HG02610 (cell line): ENCODE measurements at regions not wholly inside any gene's neighbourhood (a gene's known extent, or its start where the extent isn't known, plus 50 kb on each side); places are given as distances from the start of the nearest gene placed in this dataset.

Experiments used
- ATAC-seq: cut with Tn5 transposase; IDR thresholded peaks from one replicate; pipeline ENCODE4 v1.9.1; 2021; ENCODE audit warnings: mild to moderate bottlenecking, moderate library complexity; ENCODE audit not compliant: unreplicated experiment

DNA sequence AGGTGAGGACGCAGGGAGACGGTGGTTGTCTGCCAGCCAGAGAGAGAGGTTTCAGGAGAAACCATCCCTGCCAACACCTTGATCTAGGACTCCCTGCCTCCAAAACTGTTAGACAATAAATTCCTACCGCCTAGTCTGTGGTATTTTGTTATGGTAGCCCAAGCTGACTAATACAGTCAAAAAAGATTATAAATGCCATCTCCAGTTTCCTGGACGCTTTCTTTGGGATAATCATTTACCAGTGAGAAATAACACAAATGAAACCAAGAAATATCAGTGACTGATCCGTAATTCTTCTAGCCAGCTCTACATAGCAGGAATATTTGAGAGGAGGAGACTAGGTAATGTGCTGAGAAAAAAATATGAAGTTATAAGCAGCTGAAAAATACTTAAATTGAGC, 707.8 kb upstream of the LMCD1 start:
- ATAC-seq = no peak

DNA sequence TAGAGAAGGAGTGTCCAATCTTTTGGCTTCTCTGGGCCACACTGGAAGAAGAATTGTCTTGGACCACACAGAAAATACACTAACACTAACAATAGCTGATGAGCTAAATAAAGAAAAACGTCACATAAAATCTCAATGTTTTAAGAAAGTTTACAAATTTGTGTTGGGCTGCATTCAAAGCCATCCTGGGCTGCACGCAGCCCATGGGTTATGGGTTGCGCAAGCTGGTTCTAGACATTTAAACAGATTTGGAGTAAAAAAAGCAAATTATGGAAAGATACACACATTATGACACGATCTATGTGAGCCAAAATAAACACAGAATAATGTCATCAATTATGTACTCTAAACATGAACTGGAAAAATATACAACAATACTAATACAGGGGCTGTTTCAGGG, 703.3 kb upstream of the LMCD1 start:
- ATAC-seq = no peak

DNA sequence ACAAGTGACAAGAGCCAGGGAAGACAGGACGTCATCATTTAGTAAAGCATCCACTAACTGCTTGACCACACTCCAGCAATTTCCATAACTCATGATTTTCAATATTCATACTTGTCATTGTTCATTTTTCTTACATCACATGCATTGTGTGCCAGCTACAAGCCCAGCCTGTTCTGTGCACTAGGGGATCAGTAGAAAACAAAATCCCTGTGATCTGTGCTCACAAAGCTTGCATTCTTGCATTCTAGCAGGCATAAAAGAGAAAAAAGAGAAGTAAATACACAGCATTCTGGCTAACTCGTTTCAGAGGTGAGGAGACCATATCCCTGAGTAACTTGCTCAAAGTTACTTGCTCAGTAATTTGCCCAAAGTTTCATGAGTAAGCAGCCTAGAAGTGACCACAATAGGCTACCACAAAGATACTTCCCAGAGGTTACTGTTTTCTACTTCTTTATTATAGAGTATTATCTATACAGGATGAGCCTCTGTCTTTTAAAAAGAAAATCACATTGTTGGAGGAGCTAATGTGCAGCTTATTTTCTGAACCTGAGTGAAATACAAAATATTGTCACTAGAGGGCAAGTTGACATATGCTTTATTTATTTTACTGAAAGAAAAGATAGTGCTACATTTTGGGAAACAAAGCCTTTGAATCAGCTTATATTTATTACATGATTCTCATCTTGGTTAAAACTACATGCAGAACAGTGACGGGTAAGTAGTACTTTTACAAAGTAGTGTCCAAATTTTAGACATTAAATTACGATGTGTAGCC, 701.4 kb upstream of the LMCD1 start:
- no peak for ATAC-seq

DNA sequence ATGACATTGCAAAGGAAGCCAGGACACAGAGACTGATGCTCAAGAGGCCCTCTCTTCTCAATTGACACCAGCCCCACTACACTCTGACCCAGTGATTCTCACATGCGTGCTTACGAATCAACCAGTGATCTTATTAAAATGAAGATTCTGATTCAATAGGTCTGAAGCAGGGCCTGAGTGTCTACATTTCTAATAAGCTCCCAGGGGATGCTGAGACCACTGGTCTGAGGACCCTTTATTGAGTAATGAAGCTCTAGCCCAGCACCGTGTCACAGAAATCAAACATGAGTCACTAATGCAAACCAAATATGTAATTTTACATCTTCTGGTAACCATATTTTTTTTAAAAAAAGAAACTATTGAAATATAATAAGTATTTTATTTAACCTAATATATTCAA, 689.1 kb upstream of the LMCD1 start:
- ATAC-seq = no peak

DNA sequence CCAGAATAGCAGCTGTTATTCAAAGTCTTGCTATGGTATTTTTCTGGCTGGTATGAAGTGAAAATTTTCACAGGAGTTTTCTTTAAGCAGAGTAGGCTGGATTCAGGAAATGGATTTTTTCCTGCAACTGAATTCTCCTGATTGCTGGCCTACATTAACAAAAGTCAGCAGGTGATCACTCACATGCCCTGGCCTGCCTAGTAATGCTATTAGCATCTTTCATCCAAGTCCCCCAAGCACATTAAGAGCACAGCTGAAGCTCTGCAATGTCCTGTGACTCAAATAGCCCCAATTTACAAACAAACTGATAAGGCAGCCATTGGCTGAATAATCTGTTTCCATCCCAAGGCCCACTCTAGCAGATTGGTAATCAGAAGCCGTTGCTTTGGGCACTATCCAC, 688.3 kb upstream of the LMCD1 start:
- no peak for ATAC-seq

DNA sequence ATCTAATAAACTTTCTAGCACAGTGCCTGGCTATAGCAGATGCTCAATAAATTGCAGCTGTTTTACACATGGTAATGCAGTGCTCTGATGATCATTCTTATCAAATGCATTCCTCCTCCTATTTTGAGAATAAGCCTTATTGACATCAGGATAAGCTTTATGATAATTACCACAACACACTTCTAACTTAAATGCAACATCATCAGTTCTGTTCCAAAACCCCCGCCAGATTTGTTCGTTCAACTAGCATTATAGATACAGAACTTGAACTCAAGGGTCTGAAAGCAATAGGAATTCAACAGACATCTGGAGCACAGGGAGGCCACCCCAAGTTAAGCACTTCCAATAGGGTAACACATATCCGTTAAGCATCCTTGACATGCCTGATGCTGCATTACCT, 684.4 kb upstream of the LMCD1 start:
- no peak for ATAC-seq

DNA sequence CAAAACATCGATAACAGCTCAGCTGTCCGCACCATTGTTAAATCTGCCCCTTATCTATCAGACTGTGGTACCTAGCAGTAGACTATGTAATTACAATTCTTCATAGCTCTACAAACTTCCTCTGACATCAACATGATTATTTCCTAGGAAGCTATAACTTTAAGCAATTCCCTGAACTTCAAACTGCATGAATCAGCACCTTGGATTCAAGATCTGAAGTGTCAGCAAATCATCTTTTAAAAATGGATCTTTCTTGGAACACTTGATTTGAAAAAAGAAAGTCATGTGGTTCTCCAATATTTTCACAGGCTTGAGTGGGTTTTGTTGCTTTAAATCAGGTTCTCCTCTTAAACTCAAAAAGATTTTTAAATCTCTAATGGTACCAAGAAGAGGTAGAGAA, 680.7 kb upstream of the LMCD1 start:
- ATAC-seq = no peak

DNA sequence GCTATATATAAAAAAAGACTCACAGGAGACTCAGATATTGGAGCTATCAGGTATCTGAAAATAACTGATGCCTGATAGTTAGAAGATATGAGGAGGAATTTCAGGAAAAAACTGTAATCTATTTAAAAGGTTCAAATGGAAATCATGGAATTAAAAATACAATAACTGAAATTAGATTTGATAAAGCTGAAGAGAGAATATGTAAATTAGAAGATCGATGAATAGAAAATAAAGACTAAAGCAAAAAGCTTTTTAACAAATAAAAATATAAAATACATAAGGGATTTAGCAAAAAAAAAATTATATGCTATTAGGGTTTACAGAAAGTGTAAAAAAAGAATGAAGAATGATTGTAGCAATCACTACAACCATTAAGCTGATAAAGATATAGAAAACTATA, 679.8 kb upstream of the LMCD1 start:
- no peak for ATAC-seq

DNA sequence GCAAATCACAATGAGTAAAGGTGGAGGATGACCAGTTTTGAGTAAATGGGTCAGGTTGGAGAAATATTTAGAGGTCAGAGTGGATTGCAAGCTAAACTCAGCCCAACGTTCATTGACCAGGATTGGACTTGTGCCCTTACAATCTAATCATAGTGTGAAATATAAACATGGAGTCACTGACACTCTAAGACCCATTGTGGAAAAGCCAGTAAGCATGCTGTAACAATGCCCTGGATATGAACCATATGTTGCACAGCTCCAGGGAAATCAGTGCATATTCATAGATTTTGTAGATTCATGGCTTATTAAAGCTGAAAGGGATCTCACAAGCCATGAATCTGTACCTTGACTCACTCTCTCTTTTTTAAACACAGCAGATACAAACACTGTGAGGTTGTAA, 660.2 kb upstream of the LMCD1 start:
- ATAC-seq = no peak

DNA sequence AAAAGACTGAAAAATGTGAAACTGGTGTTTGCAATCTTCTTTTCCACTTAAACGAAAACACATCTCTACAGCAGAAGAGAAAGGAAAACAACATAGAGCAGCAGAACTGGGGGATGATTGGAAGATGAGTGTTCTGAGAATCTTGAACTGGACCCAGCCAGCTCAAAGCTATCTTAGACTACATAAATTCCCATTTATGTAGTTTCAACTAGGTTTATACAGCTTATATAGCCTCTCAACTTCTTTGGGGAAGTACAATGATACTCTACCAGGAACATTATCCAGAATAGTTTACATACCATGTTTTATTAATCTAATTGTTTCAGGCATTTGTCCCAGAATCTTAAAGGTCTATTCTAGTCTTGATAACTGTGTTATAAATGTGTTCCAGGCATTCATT, 658.2 kb upstream of the LMCD1 start:
- ATAC-seq = no peak

DNA sequence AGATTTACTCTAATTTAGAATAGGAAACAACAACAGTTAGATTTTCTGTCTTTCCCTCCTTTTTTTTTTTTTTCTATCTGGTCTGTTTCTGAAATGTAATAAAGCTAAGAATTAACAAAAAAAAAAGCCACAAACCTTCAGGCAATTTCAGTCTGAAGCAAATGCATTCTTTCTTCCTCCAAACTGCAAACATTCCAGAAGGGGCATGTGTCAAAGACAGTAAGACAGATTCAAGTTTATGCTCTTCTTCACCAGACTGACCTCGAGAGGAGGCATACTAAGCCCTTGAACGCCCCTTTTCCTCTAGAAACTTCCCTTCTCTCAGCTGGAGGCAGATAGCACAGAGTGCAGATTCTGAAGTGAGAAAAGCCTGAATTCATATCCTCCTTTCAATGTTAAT, 654.6 kb upstream of the LMCD1 start:
- no peak for ATAC-seq

DNA sequence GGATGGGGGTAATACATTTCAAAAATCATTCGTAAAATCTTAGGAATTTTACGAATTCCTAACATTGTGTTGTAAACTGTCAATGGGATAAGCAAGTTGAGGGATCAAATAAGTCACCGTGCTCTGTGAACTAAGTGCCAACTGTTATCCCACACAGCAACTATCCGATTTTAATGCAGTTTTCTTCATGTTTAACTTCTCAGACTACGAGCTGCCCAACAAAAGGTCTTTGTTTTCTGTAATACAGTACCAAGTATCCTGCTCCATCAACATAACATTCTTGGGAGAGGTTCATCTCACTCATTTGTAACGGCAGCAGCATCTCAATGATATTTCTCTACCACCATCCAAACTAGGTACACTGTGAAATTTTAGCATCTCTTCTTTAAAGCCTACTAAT, 654.1 kb upstream of the LMCD1 start:
- no peak for ATAC-seq

DNA sequence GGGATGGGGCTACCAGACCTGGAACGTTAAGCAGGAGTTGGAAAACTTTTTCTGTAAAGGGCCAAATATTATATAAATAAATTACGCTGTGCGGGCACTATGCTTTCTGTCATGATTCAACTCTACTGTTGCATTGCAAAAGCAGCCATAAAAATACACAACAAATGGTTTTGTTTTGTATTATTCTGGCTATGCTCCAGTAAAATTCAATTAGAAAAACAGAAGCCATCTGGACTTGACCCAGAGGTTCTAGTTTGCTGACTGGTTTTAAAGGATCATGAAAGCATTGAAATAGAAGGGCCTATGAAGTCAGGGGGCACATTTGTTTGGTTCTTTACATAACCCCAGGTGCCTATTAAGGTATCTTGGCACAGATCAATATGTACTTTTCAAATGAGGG, 647.4 kb upstream of the LMCD1 start:
- no peak for ATAC-seq

DNA sequence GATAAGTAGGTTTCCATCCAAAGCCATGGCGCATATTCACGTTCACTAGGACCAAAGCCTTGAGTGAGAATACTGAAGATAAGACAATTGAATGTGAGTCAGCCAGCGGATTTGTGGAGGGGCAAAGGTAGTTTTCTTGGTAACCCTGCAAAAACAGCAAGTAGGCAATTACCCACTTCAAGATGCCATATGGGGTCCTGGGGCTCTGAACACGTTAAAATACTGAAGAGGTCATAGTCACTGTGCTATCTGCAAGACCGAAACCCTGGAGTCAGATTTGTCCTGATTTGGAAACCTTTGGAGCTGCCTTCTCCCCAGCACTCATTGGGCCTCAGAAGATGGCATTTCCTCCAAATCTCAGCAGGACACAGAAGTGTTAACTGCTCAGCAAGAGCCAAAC, 646.9 kb upstream of the LMCD1 start:
- no peak for ATAC-seq

DNA sequence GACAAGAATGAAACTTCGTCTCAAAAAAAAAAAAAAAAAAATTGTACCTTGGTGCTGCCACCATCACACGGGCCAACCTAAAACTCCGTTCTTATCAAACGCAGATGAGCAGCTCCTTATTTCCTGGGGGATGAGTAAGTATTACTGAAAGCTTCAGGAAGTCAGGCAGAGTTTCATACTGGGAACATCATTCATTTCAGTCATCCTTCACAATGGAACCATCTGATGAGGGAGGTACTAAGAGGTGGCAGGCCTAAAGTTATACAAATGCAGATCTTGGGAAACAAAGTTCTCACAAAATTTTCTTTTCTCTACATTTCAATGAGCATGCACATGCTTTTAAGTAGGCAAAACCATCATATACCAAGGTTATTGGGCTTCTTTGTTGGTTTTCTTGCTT, 636.0 kb upstream of the LMCD1 start:
- ATAC-seq = no peak

DNA sequence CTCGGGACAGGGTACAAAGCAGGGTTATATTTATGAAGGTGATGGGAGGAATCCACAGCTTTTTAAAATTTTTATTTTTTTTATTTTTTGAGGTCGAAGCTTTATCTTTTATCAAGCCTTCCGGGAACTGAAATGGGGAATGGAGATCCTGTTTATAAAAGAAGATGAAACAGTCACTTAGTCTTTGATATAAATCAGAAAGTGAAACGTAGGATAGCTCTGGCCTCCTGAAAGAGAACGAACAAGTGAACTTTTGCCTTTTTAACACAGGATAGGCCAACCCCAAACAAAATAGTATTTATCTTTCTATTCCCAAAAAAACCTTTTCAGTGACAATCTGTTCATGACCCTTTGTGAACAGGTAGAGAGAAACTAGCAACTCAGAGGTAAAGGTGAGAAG, 634.0 kb upstream of the LMCD1 start:
- no peak for ATAC-seq

DNA sequence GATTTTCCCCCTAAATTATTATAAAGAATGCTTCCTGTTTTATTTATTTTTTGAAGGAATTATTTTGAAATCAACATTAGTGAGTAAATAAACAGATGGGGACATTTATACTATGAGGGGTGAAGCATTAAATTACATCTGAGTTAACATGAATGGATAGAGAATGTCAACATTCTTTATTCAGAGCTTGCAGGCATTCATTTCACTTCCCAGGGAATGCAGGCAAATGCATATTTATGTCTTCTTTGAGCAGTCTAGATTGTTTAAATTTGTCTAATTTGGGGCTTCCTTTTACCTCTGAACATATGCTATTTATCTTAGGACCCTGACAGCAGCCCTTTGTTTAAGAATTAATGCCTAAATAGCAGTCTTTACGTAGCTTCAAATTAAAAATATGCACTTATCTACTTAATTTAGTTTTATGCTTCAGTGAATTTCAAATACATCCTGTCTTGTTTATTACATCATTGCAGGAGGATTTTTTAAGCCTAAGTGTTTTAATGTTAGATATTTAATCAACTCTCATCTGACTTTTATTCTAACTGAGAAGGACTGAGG, 630.5 kb upstream of the LMCD1 start:
- no peak for ATAC-seq

DNA sequence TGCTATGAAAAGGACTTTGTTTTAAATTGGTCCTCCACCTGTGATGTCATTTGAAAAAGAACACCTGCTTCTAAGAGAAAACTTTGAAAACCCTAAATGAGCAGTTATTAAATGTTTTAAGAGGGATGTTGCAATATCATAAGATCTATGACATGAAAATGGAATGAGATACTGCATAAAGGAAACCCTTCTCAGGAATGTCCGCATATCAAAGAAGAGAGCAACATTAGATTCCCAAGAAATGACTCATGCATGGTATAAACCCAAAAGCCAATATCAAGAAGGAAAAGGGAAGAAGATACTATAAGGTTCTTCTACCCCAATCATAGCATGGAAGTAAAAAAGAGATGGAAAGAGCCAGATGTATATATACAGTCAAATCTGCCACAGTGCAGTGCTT, 627.5 kb upstream of the LMCD1 start:
- no peak for ATAC-seq

DNA sequence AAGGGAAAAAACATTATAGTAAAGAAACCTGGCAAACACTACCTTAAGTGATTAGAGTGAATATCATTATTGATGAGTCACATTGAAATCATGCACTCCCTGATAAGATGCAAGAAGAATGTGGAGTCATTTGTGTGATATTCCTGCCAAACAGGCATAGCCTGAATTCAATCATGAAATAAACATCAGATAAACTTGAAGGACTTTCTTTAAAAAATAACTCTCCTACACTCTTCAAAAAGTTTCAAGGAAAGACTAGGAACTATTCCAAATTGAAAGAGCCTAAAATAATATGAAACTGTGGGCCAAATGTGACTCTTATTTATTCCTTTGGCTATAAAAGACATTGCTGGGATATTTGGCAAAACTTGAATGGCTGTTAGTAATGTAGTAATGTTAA, 625.7 kb upstream of the LMCD1 start:
- no peak for ATAC-seq

DNA sequence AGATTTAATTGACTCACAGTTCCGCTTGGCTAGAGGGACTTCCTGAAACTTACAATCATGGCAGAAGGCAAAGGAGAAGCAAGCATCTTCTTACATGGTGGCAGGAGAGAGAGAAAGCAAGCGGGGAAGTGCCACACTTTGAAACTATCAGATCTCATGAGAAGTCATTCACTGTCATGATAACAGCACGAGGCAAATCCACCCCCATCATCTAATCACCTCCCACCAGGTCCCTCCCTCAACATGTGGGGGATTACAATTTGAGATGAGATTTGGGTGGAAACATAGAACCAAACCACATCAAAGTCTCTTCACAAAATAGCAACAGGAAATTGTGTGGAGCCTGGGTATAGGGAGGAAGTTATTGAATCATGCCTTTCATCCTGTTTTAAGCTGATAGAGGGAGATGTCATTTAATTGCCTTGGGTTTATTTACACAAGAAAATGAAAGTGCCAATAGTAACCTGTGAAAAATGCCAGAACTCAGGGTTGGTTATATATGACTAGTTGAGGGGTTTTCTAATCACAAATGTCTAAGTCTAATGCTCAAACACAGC, 624.8 kb upstream of the LMCD1 start:
- no peak for ATAC-seq

DNA sequence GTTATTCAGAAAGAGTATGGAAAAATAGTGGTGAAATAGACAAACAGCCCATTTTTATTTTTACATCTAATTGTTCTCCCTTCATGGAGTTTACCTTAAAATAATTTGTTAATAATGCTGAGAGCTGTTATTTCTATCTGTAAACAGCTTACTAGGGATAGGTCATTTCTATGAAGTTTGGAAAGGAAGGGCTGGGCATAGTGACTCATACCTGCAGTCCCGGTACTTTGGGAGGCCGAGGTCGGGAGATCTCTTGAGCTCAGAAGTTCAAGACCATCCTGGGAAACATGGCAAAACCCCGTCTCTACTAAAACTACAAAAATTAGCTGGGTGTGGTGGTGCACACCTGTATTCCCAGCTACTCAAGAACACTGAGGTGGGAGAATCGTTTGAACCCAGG, 624.3 kb upstream of the LMCD1 start:
- ATAC-seq = no peak

DNA sequence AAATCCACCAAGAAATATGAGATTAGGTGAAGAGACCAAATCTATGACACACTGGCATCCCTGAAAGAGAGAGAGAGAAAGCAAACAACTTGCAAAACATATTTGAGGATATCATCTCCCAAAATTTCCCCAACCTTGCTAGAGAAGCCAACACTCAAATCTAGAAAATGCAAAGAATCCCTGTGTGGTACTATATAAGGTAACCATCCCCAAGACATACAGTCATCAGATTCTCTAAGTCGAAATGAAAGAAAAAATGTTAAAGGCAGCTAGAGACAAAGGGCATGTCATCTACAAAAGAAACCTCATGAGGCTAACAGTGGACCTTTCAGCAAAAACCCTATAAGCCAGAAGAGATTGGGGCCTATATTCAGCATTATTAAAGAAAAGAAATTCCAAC, 622.1 kb upstream of the LMCD1 start:
- ATAC-seq = no peak

DNA sequence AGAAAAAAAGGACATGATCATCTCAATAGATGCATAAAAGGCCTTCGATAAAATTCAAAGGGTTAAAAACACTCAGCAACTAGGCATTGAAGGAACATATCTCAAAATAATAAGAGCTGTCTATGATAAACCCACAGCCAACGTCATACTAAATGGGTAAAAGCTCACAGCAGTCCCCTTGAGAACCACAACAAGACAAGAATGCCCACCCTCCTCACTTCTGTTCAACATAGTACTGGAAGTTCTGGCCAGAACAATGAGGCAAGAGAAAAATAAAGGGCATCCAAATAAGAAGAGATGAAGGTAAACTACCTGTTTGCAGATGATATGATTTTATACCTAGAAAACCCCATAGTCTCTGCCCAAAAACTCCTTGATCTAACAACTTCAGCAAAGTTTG, 619.7 kb upstream of the LMCD1 start:
- ATAC-seq = no peak
